ENCODE measurements at regions not wholly inside any gene's neighbourhood (a gene's known extent, or its start where the extent isn't known, plus 50 kb on each side); places are given as distances from the start of the nearest gene placed in this dataset.

DNA sequence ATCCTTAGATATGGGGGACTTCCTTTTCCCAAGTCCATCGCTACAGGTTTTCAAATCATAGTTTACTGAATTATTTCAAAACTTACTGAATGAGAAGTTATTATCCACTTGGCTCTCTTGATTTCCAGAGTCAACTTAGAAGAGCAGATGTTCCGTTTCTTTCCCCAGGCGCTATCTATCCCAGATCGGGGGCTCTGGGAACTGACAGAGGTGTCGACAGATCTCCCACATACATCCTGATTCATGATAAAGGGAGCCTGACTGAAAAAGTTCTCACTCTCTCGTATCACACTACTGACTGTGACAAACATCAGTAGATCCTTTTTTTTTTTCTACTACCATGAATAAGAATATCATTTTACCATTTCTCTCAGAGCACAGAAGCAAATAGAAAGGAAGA is 654.8 kb downstream of the RNF144B start:
- no peak for DNase-seq

GRCh38 chr6:19042420-19042819 is 655.3 kb downstream of the RNF144B start:
- DNase-seq: no peak

DNA sequence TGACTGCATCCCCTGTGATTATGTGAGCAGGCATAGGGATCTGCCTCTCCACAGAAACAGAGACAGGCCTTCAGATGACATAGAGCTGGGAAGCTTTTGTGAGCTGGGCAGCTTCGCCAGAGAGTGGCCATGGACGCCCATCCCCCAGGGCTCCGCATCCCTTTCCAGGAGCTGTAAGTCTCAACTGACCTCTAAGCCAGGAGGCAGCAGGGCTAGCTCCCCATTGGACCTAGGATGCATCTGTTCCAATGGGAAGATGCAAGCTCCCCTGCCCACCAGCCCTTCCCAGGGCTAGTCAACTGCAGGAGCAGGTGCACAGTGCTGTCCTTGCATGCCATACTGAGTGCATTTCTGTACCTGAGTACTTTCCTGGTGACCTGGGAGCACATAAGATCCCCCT is 663.6 kb downstream of the RNF144B start:
- no peak for DNase-seq

GRCh38 chr6:19052219-19052618 is 665.1 kb downstream of the RNF144B start:
- no peak for DNase-seq

DNA sequence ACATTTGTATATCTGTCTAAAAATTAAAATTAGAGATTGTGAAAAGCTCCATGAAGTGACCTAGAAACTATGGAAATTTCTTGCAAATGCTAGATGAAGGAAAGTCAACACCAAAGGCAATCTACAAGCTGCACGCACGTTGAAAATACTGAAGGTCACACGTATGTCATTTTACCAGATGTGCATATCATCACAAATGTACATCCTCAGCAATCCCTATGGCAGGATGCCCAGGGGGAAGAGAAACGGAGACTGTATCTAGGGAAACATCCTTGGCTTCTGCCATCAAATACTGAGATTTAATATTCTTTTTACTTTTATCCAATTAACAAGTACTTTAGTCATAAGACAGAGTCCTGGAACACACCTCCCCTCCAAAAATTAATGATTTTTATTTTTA is 672.0 kb downstream of the RNF144B start:
- DNase-seq: no peak

GRCh38 chr6:19067165-19067564 is 680.0 kb downstream of the RNF144B start:
- DNase-seq: no peak

- DNase-seq: no peak
Observed at GRCh38 chr6:19070520-19070919, 683.4 kb downstream of the RNF144B start.

DNA sequence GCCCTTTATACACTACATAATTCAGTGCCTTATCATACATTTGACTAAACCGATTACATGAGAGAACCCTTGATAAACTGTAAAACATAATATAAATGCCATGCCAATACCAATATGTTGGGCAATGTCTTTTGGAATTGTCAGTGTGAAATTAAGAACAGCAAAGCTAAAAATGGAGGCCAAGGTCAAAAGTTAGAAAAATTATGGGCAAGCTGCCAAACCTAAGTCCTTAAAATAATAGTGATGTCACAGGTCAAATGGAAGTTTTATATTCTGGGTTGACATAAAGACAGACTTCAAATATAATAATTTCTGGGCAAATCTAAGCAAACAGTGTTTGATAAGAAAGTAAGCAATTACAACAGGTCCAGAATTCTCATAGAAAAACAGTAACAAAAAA is 696.7 kb downstream of the RNF144B start:
- no peak for DNase-seq

GRCh38 chr6:19086480-19086879 is 699.3 kb downstream of the RNF144B start:
- DNase-seq: no peak

DNA sequence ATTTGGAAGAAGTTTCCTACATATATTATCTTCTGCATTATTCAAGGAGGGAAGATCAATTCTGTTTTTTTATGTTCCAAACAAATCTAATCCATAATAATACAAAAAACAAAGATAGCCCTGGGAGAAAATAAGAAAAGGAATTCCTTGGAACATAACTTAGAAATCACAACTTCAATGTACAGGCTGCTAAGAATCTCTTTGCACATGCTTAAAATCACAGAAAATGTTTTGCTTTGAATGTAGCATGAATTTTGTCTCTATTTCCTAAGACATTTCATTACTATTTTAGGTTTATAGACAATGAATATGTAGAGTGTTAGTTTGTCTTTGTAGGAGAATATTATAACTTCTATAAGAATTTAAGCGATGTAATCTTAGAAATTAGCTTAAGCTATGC is 700.1 kb downstream of the RNF144B start:
- DNase-seq: no peak

- DNase-seq: no peak
Observed at GRCh38 chr6:19087897-19088296, 700.7 kb downstream of the RNF144B start.

- no peak for DNase-seq
Observed at GRCh38 chr6:19100752-19101151, 713.6 kb downstream of the RNF144B start.

DNA sequence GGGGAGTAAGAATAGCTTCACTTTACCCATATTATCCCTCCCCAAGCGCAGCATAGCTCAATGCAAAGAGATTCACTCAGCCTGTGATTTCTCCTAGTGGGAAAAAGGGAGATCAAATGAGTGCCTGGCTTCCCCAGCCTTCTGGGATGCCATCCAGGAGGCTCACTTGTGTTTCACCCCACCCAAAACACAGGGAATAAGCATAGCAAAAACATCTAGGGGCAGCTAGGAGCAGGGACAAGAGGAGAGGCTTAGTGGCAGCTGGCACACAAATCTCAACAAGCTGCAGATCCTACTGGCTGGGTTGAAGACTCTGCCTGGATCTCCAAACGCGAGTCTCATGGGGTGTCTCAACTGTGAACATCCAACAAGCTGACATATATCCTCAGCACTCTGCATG is 715.8 kb downstream of the RNF144B start:
- no peak for DNase-seq

DNA sequence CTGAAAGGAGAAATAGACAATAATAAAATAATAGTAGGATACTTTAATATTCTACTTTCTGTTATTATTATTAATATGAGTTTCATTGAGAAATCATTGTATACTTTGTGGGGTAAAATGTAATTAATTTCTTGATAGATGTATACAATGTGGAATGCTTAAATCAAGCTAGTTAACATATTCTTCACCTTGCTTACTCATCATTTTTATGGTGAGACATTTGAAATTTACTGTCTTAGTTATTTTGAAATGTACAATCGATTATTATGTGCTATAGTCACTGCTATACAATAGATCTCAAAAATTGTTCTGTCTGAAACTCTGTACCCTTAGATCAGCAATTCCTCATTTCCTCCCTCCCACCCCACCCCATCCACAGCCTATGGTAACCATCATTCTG is 720.3 kb downstream of the RNF144B start:
- DNase-seq: no peak

GRCh38 chr6:19121521-19121920 is 715.6 kb upstream of the ID4 start:
- no peak for DNase-seq

GRCh38 chr6:19127081-19127480 is 710.1 kb upstream of the ID4 start:
- DNase-seq: no peak

GRCh38 chr6:19128701-19129100 is 708.5 kb upstream of the ID4 start:
- DNase-seq: no peak

- DNase-seq: no peak
Observed at GRCh38 chr6:19135706-19136105, 701.5 kb upstream of the ID4 start.

GRCh38 chr6:19137505-19137904 is 699.7 kb upstream of the ID4 start:
- no peak for DNase-seq

DNA sequence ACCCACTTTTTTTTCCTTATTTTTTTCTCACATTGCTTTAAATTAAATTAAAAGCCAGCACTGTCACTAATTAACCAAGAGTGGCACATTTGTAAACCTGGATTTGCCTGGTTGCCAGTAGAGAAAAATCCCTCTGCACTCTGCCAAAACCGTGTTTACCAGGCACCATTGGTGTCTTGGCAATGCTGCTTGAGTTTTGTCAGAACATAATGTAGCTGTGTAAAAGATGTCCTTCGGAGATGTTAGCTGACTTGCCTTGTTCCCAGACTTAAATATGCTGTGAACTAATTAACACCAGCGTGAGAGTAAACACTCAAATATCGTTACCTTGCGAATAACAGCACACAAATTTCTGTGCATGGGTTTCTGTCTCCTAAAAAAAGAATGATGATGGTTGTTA is 694.9 kb upstream of the ID4 start:
- DNase-seq: no peak

- DNase-seq: no peak
Observed at GRCh38 chr6:19150307-19150706, 686.9 kb upstream of the ID4 start.

GRCh38 chr6:19153270-19153980 is 683.7 kb upstream of the ID4 start:
- no peak for DNase-seq

DNA sequence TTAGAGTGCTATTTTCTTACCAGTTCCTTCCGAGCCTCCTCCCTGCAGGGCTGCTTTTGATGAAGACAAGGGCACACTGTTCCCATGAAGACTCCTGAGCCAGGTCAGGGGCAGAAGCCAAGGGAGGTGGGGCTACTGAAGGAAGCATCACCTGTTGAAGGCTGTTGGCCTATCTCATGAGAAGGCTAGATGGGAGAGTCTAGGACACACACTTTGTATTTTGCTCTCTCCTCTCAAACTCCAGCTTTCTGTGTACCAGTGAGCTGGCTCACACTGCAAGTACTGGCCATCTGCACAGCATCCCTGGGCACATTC is 683.2 kb upstream of the ID4 start:
- DNase-seq: no peak

- no peak for DNase-seq
Observed at GRCh38 chr6:19156443-19156842, 680.7 kb upstream of the ID4 start.

- no peak for DNase-seq
Observed at GRCh38 chr6:19157486-19157885, 679.7 kb upstream of the ID4 start.

- DNase-seq: no peak
Observed at GRCh38 chr6:19158586-19158985, 678.6 kb upstream of the ID4 start.

Data from dermis blood vessel endothelial cell (primary cell).